HG03558 (cell line): ENCODE measurements at regions not wholly inside any gene's neighbourhood (a gene's known extent, or its start where the extent isn't known, plus 50 kb on each side); places are given as distances from the start of the nearest gene placed in this dataset.

Source experiments
- ATAC-seq: cut with Tn5 transposase; IDR thresholded peaks from one replicate; pipeline ENCODE4 v1.9.1; 2021; ENCODE audit warnings: moderate number of reproducible peaks; ENCODE audit not compliant: unreplicated experiment; ENCODE audit errors: extremely low read depth

- no peak for ATAC-seq
Observed at GRCh38 chr9:118536153-118536552, 832.0 kb downstream of the TLR4 start.

GRCh38 chr9:118538959-118539358 lies 830.3 kb downstream of the BRINP1 start:
- no peak for ATAC-seq

GRCh38 chr9:118553465-118553864 lies 815.8 kb downstream of the BRINP1 start:
- ATAC-seq = no peak

DNA sequence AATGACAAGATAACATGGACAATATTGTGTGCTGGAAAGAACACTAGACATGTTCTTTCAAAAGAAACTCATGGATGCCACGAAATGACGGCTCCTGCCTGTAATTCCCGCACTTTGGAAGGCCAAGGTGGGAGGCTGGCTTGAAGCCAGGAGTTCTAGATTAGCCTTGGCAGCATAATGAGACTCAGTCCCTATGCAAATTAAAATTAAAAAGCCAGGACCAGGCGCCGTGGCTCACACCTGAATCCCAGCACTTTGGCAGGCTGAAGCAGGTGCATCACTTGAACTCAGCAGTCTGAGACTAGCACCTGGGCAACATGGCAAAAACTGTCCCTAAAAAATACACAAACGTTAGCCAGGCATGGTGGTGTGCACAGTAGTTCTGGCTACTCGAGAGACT lies 814.2 kb downstream of the BRINP1 start:
- ATAC-seq = no peak

- no peak for ATAC-seq
Observed at GRCh38 chr9:118558026-118558425, 811.2 kb downstream of the BRINP1 start.

GRCh38 chr9:118558891-118559290 lies 810.3 kb downstream of the BRINP1 start:
- ATAC-seq = no peak

GRCh38 chr9:118561051-118561450 lies 808.2 kb downstream of the BRINP1 start:
- no peak for ATAC-seq

- ATAC-seq = no peak
Observed at GRCh38 chr9:118563677-118564076, 805.6 kb downstream of the BRINP1 start.

DNA sequence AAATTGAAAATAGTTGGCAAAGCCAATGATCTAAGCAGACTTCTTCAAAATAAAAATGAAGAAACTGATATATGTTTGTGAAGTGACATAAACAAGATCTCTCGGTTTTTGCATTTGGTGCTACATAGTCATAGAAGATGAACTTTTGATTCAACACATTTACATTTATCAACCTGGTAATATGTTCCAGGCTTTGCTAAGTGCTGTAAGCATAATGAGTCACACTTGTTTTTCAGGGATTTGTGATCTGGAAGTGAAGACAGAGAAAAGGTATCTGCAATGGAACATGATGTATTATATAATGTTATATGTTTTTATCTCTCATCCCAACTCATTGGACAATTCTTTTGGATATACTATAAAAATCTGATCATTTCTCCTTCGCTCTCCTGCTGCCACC lies 801.4 kb downstream of the BRINP1 start:
- ATAC-seq = no peak

- ATAC-seq = no peak
Observed at GRCh38 chr9:118568704-118569103, 800.5 kb downstream of the BRINP1 start.

DNA sequence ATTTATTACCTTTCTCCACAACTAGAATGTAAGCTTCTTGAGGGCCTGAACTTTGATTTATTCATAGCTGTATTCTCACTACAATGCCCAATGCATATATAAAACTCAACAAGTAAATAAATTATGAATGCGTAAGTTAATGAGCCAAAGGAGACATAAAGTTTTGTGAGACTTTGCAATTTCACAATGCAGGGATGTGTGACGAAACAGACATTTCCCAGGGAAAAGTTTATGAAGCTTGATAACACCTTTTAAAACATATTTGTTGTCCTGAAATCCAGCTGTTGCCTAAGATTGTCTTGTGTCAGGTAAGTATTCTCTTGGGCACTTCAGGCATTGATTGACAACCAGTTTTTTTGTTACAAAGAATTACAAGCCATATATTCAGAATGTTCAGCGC lies 800.1 kb downstream of the BRINP1 start:
- ATAC-seq = no peak

DNA sequence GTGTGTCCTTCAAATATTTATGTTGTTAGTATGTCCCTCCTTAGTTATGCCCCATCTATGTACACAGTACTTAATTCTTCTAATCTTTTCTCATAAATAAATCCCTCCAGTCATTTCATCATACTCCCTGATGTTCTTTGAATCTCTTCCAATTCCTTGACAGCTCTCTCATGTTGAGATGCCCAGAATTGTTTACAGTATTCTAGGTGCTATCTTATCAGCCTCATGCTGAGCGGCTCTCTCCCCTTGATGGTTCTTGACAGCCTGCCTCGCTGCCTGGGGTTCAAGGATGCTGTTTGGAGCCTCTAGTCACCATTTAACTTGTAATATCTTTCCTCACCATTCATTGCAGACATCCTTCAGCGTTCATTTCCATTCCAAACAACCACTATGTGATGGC lies 799.2 kb downstream of the BRINP1 start:
- ATAC-seq = no peak

GRCh38 chr9:118575341-118576070 lies 793.7 kb downstream of the BRINP1 start:
- ATAC-seq = no peak

DNA sequence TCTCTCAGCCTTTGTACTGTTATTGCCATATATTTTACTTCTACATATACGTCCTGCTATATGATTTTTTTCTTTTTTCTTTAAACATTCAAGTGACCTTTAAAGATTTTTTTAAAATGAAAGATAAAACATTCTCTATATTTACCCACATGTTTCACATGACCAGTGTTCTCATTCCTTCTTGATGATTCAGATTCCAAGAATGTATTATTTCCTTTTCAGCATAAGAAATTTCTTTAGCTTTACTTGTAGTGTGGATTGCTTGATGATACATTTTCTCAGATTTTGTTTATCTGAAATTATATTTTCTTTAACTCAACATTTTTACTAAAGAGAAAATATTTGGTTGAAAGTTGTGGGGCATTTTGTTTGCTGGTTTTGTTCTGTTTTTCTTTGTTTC lies 792.1 kb downstream of the BRINP1 start:
- no peak for ATAC-seq

- no peak for ATAC-seq
Observed at GRCh38 chr9:118578467-118578866, 790.8 kb downstream of the BRINP1 start.

DNA sequence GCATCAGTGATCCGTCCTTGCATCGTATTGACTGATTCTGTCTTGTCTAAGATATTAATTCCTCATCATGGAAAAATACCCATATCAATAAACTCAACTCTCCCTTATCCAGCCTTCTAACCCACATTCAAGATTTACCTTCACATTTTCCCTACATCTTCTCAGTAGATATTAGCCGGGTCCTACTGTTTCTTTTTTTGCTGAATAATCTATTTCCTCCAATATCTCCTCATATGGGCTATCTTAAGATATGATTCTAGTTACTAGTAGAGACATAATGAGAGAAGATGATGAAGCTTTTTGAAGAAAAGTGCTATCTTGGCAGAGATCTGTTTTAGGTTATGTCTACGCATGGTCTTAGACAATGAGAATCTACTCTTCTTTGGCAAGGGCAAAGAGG lies 785.8 kb downstream of the BRINP1 start:
- no peak for ATAC-seq

DNA sequence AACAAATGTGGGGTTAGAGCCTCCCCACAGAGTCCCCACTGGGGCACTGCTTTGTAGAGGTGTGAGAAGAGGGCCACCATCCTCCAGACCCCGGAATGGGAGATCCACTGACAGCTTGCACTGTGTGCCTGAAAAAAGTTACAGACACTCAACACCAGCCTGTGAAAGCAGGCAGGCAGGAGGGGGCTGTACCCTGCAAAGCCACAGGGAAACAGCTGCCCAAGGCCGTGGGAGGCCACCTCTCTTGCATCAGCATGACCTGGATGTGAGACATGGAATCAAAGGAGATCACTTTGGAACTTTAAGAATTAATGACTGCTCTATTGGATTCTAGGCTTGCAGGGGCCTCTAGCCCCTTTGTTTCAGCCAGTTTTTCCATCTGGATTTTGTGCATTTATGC lies 782.3 kb downstream of the BRINP1 start:
- ATAC-seq = no peak

DNA sequence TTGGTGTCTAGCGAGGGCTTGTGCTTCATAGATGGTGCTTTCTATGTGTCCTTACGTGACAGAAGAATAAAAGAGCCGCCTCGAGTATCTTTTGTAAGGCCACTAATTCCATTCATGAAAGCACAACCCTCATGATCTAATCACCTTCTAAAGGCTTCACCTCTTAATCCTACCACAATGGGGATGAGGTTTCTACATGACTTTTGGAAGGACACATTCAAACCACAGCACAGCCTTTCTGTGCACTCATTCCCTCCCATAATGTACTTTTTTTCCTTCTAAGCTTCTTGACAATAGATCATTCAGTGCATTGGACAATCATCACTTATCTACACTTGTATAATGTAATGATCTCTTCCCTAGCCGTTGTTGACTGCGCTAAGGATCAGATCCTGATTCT lies 774.8 kb downstream of the BRINP1 start:
- no peak for ATAC-seq

DNA sequence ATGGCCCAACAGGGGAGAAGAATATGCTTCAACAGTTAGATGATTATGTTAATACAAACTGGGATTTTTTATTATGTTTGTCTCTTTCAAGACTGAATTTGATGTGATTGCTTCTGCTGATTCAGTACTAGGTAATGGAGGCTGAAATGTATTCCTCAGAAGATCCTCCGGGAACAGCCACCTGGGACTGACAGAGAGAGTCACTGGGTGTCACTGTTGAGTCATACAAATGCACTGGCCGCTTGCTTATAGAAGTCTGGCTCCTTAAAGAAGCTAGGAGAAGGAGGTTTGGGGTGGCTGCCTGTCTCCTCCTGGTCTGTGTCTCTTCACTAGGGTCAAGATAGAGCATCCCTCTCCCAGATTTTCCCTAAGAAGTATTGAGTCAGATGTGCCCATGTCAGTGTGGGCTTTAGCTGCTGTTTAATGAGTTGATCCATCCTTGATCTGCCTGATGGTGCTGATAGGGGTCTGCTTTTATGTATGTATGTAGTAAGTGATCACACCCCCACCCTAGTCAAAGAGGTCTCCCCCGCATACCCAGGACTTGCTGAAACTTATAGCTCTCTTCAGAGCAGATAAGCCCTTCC lies 773.4 kb downstream of the BRINP1 start:
- no peak for ATAC-seq

DNA sequence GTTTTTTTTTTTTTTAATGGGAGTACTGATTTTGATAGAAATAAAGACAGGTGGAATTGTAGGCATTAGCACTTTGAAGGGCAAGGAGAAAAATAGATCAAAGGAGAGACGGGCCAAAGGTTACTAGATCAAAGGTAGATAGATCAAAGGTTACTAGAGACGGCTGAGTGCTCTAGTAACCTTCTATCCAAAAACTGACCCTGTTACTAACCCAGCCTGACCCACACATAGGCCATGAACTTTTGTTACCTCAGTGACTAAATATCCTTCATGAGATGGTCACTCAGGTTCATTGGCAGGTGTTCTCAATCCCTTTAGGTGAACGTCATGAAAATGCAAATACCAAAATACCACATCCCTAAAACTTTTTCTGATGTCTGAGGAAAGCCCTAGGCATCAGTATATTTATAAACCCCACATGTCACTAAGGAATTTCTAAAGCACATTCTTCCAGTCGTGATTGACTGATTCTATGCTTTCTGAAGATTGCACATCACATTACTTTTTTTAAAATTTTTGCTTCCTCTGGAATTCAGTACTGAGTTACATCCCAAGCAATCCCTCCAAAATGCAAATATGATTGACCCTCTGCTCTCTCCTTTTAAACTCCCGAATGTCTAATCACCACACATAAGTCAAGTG lies 772.7 kb downstream of the BRINP1 start:
- ATAC-seq = no peak

DNA sequence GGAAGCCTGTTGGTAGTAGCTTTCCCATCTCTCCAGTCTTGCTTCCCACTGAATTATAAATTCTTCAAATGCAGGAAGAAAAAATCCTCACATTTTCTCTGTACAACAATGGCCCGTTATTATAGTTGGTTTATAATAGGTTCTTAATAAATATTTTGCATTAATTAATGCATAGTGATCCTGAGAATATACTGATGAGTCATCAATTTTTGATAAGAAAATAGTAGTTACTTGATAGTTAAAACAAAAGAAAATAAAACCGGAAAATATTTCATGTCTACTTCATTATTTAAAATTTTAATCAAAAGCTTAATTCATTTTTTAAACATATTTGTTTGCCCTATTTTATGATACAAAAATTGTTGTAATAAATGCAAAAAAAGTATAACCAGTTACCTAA lies 762.6 kb downstream of the BRINP1 start:
- no peak for ATAC-seq
